Peyer's patch (tissue), 4 donors: ENCODE measurements at regions not wholly inside any gene's neighbourhood (a gene's known extent, or its start where the extent isn't known, plus 50 kb on each side); places are given as distances from the start of the nearest gene placed in this dataset.

ENCODE experiments used
- POLR2A ChIP-seq, 2 donors: fragments of 450-650 bp; IDR thresholded peaks; one replicate each; pipeline ENCODE4 v1.5.1; 2017; ENCODE audit warnings: antibody characterized with exemption in 2 of 2, mild to moderate bottlenecking in 2 of 2, moderate library complexity in 2 of 2
- TF ChIP-seq, protein P1 (sequence below), 6 experiments: fragments of 450-650 bp in 4 of 6; fragments of 200-600 bp in 2 of 6; sonication (generic) in 1 of 6; IDR thresholded peaks; one replicate each; pipeline ENCODE4 v1.5.1; 2017 to 2019; ENCODE audit warnings: antibody characterized with exemption in 6 of 6, mild to moderate bottlenecking in 3 of 6, moderate library complexity in 1 of 6

- TF ChIP-seq POLR2A (IDR thresholded peaks at IDR 0.05): no peak
- TF ChIP-seq, protein P1, sequence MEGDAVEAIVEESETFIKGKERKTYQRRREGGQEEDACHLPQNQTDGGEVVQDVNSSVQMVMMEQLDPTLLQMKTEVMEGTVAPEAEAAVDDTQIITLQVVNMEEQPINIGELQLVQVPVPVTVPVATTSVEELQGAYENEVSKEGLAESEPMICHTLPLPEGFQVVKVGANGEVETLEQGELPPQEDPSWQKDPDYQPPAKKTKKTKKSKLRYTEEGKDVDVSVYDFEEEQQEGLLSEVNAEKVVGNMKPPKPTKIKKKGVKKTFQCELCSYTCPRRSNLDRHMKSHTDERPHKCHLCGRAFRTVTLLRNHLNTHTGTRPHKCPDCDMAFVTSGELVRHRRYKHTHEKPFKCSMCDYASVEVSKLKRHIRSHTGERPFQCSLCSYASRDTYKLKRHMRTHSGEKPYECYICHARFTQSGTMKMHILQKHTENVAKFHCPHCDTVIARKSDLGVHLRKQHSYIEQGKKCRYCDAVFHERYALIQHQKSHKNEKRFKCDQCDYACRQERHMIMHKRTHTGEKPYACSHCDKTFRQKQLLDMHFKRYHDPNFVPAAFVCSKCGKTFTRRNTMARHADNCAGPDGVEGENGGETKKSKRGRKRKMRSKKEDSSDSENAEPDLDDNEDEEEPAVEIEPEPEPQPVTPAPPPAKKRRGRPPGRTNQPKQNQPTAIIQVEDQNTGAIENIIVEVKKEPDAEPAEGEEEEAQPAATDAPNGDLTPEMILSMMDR (IDR thresholded peaks at IDR 0.05): no peak
These were observed 167.5 kb upstream of the UBL3 start for GRCh38 chr13:30017880-30018279.
